ENCODE measurements at regions not wholly inside any gene's neighbourhood (a gene's known extent, or its start where the extent isn't known, plus 50 kb on each side); places are given as distances from the start of the nearest gene placed in this dataset.

DNA sequence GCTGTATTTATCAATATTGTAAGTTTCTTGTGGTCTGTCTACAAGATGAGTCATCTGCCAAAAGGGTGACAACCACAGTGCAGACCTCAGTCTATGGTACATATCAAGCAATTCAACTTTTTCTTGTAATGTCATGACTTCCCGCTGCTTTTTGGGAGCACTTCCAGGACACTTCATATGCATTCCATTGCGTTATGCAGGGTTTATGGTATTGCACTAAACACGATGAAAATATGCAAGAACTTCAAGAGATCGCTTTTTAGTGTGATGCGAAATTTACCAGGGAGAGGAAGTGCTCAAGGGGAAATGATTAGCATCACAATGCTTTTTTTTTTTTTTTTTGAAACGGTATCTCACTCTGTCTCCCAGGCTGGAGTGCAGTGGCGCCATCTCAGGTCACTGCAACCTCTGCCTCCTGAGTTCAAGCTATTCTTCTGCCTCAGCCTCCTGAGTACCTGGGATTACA, 166.5 kb downstream of the TFAP2A start:
- DNase-seq (ENCODE audit: low read depth in 2 of 2), result no peak

DNA sequence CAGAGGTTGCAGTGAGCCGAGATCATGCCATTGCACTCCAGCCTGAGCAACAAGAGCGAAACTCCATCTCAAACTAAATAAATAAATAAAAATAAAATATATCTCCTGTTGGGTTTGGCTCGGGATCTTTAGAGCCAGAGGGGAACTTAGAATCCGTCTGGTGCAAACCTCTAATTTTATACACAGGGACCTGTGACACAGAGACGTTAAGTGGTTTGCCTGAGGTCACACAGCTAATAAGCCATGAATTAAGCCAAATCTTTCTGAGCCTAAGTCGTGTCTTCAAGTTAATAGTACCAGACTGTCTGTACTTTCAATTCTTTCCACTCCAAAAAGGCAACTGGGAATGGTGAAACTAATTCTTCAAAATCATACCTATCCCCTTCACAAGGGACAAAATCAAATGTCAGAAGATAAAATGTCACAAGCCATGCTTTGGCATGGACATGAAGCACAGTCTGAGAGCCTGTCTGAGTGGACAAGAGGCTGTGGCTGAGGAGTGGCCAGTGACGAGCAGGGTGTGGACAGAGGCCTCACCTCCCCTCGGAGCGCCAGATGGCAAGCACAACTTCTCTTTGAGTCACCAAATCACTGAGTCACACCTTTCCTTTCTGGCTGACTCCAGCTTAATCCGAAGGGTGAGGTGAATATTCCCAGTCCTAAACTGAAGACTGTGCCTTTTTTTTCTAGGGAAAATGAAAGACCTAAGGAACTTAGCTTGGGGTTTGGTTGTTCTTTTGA, 177.4 kb downstream of the TFAP2A start:
- no peak for DNase-seq (ENCODE audit: low read depth in 2 of 2)

DNA sequence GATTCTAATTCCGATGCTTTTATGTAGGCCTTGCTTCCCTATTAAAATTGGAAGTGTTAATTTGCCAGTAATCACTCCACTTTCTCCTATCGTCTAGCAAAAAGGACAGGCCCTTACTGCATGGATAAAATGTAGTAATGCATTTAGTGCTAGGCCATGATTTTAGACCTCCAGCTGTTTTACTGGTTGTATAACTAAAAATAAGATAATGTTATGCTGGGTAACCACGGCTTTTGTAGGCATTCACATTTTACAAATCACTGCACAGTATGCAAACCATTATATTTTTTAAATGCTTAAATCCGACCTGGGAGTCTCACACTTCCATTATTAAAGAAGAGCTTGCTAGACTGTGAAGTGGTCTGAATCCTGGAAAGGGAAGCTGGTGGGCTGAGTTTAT, 179.5 kb downstream of the TFAP2A start:
- no peak for DNase-seq (ENCODE audit: low read depth in 2 of 2)

DNA sequence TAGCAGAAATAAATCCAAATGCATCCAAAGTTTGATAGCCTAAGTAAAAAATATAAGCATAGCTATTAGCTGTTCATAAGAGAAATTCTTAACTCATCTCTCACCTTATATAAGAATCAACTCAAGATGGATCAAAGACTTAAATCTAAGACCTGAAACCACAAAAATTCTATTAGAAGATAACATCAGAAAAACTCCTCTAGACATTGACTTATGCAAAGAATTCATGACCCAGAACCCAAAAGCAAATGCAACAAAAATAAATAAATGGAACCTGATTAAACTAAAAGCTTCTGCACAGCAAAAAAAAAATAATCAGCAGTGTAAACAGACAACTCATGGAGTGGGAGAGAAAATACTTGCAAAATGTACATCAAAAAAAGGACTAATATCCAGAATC, 184.3 kb downstream of the TFAP2A start:
- DNase-seq (ENCODE audit: low read depth in 2 of 2), result no peak

DNA sequence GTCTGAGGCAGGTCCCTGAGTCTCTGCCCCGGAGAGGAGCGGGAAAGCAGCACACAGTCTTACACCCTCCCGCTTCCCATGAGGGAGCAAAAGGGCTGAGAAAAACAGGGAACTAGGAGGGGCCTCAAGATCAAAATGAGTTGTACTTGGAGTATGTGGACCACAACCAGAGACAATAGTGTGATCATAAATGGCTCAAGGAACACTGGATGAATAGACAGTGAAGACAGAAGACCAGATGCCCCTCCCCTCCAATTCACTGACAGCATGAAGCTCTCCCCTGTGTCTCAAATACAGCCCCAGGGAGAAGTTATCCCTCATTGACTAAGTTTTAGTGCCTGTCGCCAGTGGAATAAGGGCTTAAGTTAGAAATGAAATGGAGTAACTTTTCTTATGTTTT, 191.0 kb downstream of the TFAP2A start:
- no peak for DNase-seq (ENCODE audit: low read depth in 2 of 2)

DNA sequence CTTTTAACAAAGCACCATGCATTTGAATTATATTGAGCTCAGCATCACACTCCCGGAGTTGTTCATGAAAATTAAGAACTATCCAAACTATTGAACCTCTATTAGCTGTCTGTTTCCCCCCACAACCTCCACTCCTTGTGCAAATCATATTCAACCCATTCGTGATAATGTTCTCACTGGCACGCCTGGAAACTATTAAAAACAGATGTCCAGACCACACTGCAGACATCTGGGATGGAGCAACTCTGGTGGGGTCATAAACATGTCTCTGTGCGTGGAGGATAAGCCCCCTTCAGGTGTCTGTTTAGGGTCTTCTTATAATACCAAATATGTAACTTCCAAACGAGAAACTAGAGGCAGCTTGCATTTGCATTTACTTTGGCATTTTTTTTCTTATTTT, 193.7 kb downstream of the TFAP2A start:
- DNase-seq (ENCODE audit: low read depth in 2 of 2), result no peak

DNA sequence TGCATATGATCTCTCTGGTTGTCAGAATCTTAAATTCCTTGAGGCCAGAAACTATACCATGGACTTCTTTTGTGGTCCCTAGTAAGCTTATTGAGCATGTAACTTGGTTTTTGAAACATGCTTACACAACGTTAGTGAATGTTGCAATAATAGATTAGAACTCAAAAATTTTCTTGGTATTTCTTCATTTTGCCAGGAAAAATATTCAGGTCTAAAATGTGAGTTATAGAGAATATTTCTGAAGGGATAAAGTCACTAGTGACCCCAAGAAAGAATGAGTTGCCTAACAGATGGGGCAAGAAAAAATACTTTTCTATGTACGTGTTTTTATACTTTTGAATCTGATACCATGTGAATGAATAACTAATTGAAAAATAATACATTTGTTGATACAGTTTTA, 195.4 kb downstream of the TFAP2A start:
- no peak for DNase-seq (ENCODE audit: low read depth in 2 of 2)

DNA sequence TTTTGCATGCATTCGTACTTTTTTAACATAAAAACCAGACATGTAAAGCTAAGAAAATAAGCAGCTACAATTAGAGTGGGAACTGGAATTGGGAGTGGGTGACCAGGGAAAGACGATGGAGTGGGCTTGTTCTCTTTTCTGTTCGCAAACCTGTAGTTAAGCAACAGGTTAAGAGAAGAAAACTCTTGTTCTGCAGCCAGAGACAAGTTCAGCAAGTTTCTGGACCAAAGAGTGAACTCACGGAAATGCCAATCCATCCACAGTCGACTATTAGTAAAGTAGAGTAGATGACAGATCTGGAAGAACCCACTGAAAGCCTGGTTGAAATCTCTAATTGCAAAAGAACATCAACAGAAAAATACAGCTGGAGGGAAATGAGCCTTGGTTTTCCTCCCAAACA, 197.8 kb downstream of the TFAP2A start:
- DNase-seq (ENCODE audit: low read depth in 2 of 2), result no peak

DNA sequence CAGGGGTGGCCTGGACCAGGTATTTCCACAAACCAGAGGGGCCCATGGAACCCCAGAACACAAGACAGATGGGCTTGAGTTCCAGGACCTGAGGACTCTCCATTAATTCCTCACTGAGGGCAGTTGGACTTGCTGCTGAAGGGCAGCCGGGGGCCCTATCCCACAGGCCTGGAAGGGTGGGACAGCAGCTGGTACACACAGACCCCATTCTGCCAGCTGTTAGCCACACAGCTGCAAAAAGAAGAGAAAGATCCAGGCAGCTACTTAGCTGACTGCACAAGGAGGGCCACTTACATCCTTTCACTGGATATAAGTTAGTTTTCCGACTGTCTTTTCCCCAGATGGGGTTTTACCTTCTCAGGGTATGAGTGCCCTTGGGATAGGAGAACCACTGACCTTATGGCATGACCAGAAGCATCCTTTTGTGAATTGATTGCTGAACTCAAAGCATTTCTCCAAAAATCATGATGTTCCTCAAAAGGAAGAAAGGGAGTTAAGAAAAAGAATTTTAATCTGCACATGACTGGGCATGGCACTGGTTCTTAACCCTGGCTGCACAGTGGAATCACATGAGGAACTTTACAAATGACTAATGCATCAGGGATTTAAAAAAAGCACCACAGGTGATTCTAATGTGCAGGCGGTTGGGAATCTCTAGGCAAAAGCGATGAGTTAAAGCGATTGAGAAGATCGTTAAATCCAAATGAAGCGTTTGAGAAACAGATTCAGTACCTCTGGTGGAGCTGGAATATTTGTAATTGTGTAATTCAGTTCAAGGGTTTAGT, 199.4 kb downstream of the TFAP2A start:
- DNase-seq (ENCODE audit: low read depth in 2 of 2), result no peak

DNA sequence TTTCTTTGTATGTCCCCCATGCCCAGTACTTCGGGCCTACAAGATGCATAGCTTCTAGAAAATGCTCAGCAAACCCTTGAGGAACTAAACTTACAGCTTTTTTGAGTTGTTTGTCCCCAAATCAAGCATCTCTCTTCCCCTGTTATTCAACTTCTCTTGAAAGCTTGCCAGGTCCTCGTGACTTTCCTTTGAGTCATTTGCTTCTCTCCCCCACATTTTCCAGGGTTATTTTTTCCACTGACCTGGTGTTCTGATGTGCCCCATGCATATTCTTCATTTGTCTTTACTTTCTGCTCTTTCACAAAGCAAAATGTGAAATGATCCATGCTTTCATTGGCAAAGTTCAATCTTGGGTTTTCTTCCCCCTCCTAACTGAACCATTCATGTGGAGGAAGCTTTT, 204.8 kb downstream of the TFAP2A start:
- no peak for DNase-seq (ENCODE audit: low read depth in 2 of 2)

DNA sequence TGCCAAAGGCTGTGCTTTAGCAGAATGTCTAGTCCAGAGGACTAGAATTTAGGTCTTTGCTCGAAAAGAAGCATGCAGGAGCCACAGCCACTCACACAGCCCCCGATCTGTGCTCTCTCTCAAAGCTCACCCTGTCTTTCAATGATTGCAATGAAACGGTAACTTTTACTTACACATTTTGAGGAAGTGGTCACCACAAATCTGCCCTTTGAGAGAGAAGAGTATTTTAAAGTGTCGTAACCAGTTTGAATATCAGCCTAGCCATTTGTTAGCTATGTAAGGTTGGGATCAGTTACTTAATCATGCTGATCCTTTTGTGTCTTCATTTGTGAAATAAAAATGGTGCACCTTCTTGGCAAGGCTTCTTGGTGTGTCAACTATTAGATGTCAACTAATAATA, 209.0 kb downstream of the TFAP2A start:
- DNase-seq (ENCODE audit: low read depth in 2 of 2), result no peak

DNA sequence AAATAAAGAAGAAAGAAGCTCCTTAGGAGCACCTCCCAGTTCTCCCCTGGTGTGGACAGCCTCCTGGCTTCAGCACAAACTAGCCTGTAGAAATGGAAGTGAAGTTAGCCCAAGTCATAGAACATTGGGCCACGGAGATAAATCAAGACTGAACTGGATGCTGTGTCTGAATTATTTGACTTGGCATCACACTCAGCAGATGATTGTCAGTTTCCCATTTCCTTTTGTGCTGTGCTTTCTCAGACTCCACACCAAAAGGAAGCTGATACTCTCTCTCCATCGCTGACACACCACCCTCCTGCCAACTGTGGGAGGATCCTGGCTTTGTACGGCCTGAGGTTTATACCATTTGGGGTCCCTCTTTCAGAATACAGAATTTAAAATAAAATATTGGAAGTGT, 209.8 kb downstream of the TFAP2A start:
- DNase-seq (ENCODE audit: low read depth in 2 of 2), result no peak

DNA sequence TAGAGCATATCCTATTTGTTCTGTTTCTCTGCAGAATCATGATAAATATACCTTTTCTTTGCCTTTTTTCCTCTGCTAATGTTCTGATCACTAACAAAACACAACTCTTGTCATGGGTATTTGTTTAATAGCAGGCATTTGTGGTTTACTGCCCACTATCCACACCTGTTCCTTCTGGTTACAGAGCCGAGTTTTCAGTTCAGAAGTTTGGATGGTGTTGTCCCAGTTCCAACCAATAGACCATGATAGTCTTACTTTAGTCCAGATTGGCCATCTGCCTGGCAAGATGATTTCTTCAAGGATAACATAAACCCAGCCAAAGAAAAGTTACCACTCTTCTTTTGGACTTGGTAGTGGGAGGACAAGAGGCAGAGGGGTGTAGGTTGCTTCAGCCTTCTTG, 211.2 kb downstream of the TFAP2A start:
- no peak for DNase-seq (ENCODE audit: low read depth in 2 of 2)

DNA sequence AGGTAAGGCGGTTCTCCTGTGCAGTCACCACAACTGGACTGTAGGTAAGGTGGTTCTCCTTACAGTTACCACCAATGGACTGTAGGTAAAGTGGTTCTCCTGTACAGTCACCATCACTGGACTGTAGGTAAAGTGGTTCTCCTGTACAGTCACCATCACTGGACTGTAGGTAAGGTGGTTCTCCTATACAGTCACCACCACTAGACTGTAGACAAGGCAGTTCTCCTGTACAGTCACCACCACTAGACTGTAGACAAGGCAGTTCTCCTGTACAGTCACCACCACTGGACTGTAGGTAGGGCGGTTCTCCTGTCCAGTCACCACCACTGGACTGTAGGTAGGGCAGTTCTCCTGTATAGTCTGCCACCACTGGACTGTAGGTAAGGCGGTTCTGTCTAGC, 212.3 kb downstream of the TFAP2A start:
- no peak for DNase-seq (ENCODE audit: low read depth in 2 of 2)

DNA sequence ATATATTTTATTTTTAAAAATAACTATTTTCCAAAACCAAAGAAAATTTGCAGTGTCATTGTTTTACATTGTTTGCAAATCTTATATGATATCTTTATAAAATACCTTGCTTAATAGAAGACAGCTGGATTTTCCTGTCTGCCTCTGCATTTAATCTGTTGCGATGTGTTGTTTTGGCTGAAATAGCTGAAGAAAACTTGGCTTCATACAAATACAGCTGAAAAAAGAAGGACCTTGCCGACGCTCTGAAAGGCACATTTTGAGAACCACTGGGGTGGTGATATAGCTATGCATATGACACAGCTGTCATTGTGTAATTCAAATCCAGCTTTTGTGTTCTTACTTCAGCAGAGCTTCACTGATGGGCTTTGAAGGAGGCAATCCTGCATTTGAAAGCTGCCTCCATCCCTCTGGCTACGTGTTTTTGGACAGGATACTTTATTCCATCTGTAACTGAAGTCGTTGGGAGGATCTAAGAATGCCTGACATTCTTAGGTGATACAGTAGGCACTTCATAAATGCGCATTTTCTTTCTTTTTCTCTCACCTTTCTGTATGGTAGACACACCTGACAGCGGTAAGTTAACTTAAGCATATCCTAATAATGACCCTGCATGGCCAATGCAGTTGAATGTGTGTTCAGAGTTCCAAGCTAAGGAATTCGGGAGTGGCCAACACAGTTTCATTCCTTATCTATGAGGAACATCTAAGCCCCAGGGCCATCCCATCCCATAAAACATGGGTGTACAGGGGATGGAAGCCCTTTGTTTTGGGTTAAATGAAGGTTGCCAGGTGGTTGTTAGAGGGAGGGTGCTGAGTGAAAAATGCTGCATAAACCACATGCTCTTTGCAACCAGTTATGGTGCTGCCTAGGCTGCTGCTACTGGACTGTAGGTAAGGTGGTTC, 213.0 kb downstream of the TFAP2A start:
- DNase-seq (ENCODE audit: low read depth in 2 of 2), result no peak

DNA sequence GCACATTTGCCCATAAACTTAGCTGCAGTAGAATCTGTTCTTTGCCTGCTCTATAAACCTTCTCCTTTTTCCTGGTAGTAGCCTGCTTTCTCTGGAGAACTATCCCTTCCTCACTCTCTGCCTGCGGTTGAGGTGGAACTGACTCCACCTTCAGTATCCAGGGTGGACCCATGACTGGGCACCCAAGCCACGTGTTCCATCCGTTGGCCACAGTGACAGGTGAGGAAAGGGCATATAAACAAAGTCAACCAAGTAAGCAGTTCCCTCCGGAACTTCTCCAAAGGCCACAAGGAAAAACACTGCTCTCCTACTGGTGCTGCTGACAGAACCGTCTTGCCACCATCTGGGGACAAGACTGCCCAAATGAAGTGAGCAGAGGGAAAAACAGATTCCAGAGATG, 218.8 kb downstream of the TFAP2A start:
- no peak for DNase-seq (ENCODE audit: low read depth in 2 of 2)

DNA sequence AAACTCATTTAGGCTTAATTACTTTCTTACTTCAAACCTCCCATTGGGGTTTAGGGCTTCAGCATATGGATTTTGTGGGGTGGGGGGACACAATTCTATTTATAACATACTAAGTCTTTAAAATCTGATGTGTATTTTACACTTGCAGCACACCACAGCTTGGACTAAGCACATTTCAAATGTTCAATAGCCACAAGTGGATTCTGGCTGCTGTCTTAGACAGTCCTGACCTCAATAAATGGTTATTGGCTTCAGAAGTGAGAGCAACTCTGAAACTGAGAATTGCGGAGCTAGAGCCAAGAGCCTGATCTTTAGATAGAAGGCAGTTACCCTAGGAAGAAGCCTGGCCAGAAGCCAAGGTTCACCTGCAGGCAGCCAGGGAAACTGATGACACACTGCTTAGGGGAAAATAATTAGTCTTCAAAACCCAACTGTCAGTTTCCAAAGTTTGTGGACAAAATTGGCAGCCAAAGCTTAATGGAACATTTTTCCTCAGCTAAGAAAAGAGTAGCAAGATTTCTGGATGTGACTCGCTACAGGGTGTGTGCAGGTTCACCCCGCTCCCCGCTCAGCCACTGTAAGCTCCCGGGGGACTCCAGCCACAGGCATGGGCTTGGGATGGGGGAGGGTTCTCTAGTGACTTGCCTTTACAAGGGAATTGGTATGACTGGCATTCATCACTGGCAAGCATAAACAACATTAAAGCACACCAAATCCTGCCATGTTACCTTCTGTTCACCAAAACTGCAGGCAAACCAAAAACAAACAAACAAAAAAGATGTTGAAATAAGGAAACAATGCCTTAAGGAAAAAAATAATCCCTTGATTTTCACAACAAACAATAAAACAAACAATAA, 219.8 kb downstream of the TFAP2A start:
- DNase-seq (ENCODE audit: low read depth in 2 of 2), result no peak

DNA sequence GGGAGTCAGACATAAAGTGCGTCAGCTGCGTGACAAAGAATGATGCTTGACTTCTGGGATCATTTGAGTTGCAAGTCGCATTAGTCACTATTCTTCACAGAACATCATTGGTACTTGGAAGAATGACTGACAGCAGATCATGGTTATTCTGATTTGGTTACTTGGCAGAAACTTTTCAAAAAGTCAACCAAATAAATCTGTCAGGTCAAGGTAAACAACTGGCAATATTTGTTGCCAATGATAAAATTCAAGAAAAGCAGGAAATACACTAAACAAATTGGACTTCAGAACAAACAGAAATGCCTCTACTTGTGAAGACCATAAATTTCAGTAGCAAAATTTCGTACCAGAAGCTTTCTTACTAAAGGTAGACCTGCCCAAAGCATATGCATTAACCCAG, 221.6 kb downstream of the TFAP2A start:
- no peak for DNase-seq (ENCODE audit: low read depth in 2 of 2)

DNA sequence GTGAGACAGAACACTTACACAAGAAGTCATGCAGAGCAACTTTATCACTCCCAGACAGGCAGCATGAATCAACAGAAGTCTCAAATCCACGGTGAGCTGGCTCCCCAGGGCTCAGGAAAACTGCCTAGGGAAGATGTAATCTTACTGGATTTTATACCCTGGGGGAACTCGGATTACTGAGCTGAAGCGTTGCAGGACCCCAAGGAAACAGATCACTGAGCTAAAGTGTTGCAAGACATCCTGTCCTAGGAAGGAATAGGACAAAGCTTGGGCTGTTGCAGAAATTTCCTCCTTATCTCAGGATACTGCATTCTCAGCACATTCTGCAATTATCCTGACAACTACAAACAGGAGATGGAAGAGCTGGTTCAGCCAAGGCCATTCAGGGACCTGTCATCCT, 224.8 kb downstream of the TFAP2A start:
- no peak for DNase-seq (ENCODE audit: low read depth in 2 of 2)

DNA sequence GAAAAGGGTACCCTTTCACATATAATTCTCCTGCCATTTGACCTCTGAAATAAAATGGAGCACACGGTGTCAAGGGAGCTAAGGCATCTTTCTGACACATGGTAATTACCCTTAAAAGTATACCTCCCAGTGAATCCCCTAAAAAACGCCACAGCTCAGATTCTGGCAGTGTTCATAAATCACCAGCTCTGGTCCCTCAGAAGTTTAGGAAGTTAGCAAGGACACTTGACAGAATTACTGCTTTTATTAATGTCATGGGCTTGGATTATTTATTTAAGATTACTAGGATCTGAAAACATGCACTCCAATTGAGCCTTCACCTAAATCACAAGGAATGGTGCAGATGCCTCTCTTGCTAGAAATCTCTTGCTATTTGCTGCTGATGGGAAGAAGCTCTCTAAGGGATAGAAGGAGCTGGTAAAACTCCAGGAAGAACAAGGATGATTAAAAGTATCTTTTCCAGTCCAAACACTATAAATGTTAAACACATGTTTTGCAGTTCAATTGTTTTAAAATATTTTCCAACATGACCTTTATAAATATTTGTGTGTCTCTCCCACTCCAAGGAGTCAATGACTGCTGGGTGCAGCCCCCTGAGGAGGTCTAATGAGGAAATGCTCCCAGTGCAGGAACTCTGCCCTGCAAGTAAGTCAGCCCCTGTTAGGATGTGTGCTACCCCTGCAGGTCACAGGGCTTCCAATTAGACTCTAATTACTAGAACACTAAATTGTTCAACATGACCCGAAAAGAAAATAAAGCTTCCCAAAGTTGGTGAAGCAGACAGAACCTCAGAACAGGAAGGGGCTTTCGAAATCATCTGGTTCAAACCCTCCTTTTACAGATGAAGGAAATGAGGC, 230.3 kb downstream of the TFAP2A start:
- no peak for DNase-seq (ENCODE audit: low read depth in 2 of 2)

Data from dermis microvascular lymphatic vessel endothelial cell (primary cell).